ENCODE measurements at regions not wholly inside any gene's neighbourhood (a gene's known extent, or its start where the extent isn't known, plus 50 kb on each side); places are given as distances from the start of the nearest gene placed in this dataset.

- no peak overlapping the region for H3K4me3 ChIP-seq (ENCODE audit: low read depth, poor library complexity, severe bottlenecking)
- intact Hi-C loops (cut with DNase I; ENCODE audit: low total_unique reads) = no loop called here
- no peak for DNase-seq (ENCODE audit: low spot score in 2 of 2)
- TF ChIP-seq, protein P1, sequence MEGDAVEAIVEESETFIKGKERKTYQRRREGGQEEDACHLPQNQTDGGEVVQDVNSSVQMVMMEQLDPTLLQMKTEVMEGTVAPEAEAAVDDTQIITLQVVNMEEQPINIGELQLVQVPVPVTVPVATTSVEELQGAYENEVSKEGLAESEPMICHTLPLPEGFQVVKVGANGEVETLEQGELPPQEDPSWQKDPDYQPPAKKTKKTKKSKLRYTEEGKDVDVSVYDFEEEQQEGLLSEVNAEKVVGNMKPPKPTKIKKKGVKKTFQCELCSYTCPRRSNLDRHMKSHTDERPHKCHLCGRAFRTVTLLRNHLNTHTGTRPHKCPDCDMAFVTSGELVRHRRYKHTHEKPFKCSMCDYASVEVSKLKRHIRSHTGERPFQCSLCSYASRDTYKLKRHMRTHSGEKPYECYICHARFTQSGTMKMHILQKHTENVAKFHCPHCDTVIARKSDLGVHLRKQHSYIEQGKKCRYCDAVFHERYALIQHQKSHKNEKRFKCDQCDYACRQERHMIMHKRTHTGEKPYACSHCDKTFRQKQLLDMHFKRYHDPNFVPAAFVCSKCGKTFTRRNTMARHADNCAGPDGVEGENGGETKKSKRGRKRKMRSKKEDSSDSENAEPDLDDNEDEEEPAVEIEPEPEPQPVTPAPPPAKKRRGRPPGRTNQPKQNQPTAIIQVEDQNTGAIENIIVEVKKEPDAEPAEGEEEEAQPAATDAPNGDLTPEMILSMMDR (IDR thresholded peaks at IDR 0.05) = no peak
- TF ChIP-seq POLR2A (IDR thresholded peaks at IDR 0.05) = no peak
- 65 to 77% methylated on average over 2 of the region's 2 CpGs for WGBS, 2 donors
These were observed 342.6 kb upstream of the NAV3 start for GRCh38 chr12:77488041-77488620.

DNA sequence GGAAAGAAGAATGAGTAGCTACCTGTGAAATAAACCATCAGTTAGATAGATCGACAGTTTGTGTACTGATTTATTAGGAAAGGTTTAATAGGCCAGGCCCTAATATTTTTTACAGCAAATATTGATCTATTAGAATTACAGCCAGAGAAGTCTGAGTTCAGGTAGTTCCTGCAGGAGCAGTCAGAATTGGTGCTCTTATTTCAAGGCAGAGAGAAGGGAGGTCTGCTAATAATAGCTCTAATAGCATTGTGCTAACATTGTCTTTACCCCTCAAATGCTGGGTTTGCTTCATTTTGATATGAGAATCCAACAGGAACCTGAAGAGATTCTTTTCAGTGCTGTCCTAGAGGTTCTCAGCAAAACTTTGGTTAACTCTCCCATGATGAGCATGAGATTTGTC, 343.8 kb upstream of the NAV3 start:
- WGBS, 2 donors = 82% methylated on average over 1 of the region's 1 CpG
- intact Hi-C loops (cut with DNase I; ENCODE audit: low total_unique reads) = no loop called here
- no peak for TF ChIP-seq POLR2A (IDR thresholded peaks at IDR 0.05)
- TF ChIP-seq, protein P1 (IDR thresholded peaks at IDR 0.05) = no peak
- H3K4me3 ChIP-seq (ENCODE audit: low read depth, poor library complexity, severe bottlenecking) = no peak overlapping the region
- no peak for DNase-seq (ENCODE audit: low spot score in 2 of 2)

DNA sequence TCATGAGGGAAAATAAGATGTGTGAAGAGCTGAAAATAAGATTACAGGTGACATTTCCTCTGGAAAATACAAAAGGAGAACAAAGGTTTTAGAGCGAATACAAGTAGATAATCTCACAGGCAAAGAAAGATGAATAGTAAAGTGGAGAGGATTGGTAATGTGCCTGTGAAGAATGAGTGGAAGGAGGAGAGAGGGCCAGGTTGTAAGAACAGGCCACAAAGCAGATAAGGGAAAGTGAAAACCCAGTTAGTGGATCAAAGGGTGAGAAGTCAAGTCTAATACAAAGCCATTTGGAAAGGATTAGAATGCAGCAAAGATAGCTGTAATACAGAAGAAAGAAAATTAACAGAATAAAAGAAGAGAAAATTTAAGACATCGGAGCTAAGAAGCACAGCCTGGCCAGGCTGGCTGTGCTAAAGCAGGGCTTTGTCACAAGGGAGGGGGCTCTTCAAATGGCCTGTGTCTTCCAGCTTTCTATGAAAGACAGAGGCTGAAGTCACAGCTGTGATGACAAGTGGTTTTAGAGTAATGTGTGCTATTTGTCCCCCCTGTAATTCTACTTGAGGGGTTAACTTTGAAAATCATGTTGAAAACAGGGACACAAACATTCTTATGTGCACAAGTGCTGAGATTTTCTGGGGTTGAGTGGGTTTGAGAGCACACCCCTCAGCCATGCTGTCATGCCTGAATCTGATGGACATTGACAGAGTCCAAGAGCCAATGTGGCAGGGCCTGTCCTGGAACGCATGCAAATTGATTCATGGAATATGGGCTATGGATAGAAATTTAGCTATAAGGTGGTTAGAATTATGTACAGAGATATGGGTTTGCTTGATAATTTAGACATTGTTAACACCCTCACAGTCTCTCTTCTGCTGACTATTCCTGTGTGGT, 344.5 kb upstream of the NAV3 start:
- DNase-seq (ENCODE audit: low spot score in 2 of 2) = no peak
- no peak for TF ChIP-seq POLR2A (IDR thresholded peaks at IDR 0.05)
- TF ChIP-seq, protein P1 (IDR thresholded peaks at IDR 0.05) = no peak
- H3K4me3 ChIP-seq (ENCODE audit: low read depth, poor library complexity, severe bottlenecking) = no peak overlapping the region
- intact Hi-C loops (cut with DNase I; ENCODE audit: low total_unique reads) = no loop called here
- WGBS, 2 donors = 85 to 88% methylated on average over 3 of the region's 3 CpGs

GRCh38 chr12:77481687-77482086, 349.0 kb upstream of the NAV3 start:
- no peak overlapping the region for H3K4me3 ChIP-seq (ENCODE audit: low read depth, poor library complexity, severe bottlenecking)
- DNase-seq (ENCODE audit: low spot score in 2 of 2) = no peak
- TF ChIP-seq, protein P1 (IDR thresholded peaks at IDR 0.05) = no peak
- no peak for TF ChIP-seq POLR2A (IDR thresholded peaks at IDR 0.05)
- WGBS, 2 donors = 81 to 96% methylated on average over 1 of the region's 1 CpG
- intact Hi-C loops (cut with DNase I; ENCODE audit: low total_unique reads) = no loop called here

DNA sequence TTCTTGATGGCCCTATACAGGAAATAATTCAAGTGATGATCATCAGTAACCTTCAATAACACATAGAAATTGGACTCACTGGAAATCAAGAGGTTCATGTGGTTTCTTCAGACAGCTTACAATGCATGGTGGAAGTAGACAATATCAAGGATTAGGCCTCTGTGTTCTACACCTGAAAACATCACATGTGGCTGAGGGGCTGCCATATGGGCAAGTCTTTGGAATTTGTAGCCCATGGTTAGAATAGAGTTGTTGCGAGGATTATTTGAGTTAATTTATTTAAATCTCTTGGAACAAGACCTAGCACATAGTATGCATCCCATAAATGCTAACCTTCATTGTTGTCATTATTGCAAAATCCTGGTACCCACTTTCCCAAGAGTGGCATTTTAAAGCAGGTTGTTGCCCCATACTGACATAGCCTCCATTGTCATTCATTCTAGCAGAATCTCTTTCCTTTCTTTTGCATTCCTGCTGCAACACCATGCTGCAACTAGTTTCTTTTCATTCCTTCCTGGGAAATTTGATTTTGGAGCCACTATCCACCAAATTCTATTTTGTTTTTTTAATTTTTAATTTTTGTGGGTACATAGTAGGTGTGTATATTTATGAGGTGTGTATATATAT, 352.7 kb upstream of the NAV3 start:
- no peak for DNase-seq (ENCODE audit: low spot score in 2 of 2)
- H3K4me3 ChIP-seq (ENCODE audit: low read depth, poor library complexity, severe bottlenecking) = no peak overlapping the region
- WGBS, 2 donors = 100% methylated on average over 1 of the region's 1 CpG
- intact Hi-C loops (cut with DNase I; ENCODE audit: low total_unique reads) = no loop called here
- TF ChIP-seq, protein P1 (IDR thresholded peaks at IDR 0.05) = no peak
